Endometrium (tissue), 2 donors: ENCODE measurements at regions not wholly inside any gene's neighbourhood (a gene's known extent, or its start where the extent isn't known, plus 50 kb on each side); places are given as distances from the start of the nearest gene placed in this dataset.

Experiments used
- FAIRE-seq: peaks from 2 replicates; lab custom pipeline; 2012; peaks lifted over from hg19 to GRCh38; lab: Jason Lieb, UNC
- donor health status: control.
- donor health status: control.

- no peak for FAIRE-seq
These were observed 455.7 kb upstream of the THBS1 start for GRCh38 chr15:39125226-39125625.

- no peak for FAIRE-seq
These were observed 455.0 kb upstream of the THBS1 start for GRCh38 chr15:39125904-39126303.

DNA sequence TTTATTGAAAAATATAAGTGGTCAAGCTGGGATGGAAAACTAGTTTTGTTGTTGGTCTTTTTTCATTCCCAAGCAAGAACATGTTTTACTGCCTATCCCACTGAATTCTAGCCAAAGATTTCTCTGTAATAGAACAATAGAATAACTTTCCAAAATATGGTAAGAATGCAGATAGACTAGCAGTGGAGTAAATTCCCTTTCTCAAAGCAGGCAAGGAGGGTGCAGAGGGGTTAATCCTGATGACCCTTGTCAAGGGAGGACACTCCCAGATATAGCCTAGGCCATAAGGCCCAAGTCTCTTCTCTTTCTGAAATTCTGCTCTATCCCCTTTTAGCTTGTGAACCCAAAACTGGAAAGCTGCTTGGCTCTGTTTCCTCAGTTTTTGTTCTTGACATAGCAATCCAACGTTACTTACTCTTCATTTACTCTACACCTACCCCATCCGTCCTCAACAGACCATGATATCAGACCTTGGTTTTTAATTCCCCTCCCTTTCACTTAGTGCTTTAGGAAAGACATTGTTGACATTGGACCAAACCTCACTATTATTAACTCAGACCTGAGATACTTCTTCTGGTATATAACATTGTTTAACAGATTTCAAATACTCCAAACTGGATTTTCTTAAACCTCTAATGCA is 453.6 kb upstream of the THBS1 start:
- no peak for FAIRE-seq

- peak; percentile 73 for FAIRE-seq
These were observed 452.8 kb upstream of the THBS1 start for GRCh38 chr15:39127925-39128617.

DNA sequence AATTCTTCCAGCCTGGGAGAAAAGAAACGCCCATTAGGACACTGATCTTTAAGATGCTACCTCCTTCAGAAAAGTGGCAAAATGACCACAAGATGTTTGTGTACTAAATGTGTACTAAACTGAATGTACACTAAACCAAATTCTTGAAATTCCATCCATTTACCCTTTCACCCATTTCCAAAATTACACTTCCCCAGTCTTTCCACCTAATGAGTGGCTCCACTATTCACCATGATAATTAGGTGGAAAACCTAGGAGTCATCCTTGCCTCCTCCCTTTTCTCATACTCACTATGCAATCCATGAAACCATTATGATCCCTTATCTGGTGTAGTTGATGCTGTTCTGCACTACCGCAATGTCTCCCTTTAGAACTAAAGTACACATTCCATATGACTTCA is 452.1 kb upstream of the THBS1 start:
- no peak for FAIRE-seq

DNA sequence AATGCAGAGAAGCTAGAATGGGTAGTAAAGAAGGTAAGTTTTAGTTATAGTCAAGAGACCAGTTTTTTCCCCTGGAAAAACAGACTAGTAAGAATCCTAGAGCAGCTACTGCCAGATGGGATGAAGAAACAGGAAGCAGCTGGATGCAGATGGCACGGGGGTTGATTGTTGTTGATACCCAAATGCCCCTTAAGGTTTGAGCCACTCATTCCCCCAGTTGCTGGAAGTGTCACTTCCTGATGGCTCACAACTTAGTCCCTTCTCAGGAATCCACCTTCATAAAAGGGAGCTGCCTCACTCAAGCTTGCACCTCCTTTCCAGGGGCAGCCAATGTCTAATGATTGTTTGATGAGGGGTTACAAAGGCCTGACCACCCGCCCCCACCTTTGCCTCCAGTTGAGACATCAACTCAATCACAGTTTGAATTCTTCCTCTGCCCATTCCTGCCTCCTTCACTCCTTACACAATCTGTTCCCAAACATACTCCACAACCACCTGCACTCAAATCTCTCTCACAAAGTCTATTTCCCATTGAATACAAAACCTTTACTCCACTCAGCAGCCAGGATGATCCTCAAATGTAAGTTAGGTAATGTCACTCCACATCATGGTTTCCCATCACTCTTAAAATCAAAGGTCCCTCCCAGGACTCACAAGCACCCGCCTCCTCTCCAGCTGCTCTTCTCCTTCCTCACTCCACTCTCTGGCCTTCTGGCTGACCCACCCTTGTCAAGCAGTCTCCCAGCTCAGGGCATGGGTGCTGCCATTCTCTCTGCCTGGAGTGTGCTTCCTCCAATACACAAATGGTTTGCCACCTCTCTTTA is 450.1 kb upstream of the THBS1 start:
- no peak for FAIRE-seq

DNA sequence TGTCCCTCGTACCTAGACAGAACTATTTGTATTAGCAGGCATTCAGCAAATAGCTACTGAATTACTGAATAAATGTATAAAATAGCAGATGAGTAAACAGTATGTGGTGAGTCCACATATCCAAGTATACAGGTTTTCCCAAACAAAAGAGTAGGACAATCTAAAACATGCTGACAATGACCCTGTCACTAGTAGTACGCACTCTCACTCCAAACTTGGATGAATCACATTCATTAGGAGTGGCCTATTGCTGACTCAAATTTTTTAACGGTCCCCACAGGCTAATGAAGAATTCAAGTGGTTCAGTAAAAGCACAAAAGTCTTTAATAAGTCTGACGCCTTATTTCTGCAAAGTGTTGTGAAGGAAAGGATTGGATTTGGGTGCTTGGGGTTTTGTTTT is 449.3 kb upstream of the THBS1 start:
- no peak for FAIRE-seq

DNA sequence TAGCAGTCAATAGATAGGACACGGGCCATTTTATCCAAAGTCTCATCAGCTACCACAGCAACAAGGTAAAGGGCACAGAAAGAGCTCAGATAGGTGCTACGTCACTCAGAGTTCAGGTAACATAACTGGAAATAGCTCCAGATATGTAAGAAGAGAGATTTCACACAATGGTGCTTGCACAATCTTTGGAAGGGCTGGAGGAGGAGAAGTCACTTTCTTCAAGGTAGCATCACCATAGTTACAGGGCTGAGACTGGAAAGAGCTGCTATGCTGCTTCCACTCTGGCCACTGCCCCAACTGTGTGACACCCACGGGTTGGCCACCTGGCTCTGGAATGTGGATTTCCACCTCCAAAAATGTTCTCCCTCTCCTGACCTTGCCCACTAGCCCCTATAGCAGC is 448.8 kb upstream of the THBS1 start:
- no peak for FAIRE-seq

GRCh38 chr15:39132954-39133600 is 447.8 kb upstream of the THBS1 start:
- FAIRE-seq: no peak

GRCh38 chr15:39134282-39134681 is 446.6 kb upstream of the THBS1 start:
- FAIRE-seq: no peak

- no peak for FAIRE-seq
These were observed 444.9 kb upstream of the THBS1 start for GRCh38 chr15:39135989-39136388.

GRCh38 chr15:39139431-39140059 is 441.3 kb upstream of the THBS1 start:
- FAIRE-seq: no peak

- FAIRE-seq: no peak
These were observed 440.7 kb upstream of the THBS1 start for GRCh38 chr15:39140060-39140604.

DNA sequence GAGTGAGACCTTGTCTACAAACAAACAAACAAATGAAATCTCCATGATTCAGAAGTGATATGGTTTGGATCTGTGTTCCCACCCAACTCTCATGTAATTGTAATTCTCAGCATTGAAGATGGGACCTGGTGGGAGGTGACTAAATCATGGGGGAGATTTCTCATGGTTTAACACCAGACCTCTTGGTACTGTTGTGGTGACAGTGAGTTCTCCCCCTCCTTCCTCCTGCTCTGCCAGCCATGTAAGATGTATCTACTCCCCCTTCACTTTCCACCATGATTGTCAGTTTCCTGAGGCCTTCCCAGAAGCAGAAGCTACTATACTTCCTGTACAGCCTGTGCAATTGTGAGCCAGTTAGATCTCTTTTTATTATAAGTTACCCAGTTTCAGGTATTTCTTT is 438.4 kb upstream of the THBS1 start:
- no peak for FAIRE-seq

- no peak for FAIRE-seq
These were observed 437.4 kb upstream of the THBS1 start for GRCh38 chr15:39143479-39143878.

GRCh38 chr15:39144051-39144450 is 436.8 kb upstream of the THBS1 start:
- FAIRE-seq: no peak

DNA sequence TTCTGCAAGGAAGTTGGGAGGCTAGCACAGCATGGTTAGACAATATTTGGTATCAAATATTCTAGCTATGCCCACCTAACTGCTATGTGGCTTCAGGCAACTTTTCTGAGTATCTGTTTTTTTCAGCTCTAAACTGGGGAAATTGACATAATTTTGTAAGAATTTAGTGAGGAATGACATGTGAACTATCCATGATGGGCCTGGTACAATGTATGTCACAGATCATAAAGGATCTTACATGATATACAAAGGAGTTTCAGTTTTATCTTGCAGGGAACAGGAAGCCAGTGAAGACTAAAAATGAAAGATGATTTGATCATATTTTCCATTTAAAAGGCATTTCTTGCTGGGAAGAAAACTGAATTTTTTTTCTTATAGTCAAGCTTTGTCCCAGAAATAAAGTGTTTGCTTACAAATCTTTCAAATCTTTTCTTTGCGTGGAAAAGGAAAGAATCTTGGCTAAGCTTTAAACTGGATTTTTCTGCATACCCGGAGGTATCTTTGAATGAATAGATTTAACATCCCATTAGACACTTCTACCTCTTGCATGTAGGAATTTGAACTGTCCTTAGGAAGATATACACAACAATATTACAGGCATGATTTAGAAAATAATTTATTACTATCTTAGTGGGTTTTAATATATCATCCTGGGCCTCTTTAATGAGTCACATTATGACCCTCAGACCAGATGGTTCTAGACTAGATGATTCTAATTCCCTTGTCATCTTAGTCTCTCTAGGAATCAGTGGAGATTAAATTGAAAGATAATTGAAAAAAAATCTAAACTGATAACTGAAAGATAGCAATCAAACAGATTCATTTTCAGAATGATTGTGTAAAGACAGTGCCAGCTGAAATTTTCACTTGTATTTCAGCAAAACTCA is 436.0 kb upstream of the THBS1 start:
- no peak for FAIRE-seq

GRCh38 chr15:39145854-39146625 is 434.8 kb upstream of the THBS1 start:
- FAIRE-seq: peak; percentile 86

DNA sequence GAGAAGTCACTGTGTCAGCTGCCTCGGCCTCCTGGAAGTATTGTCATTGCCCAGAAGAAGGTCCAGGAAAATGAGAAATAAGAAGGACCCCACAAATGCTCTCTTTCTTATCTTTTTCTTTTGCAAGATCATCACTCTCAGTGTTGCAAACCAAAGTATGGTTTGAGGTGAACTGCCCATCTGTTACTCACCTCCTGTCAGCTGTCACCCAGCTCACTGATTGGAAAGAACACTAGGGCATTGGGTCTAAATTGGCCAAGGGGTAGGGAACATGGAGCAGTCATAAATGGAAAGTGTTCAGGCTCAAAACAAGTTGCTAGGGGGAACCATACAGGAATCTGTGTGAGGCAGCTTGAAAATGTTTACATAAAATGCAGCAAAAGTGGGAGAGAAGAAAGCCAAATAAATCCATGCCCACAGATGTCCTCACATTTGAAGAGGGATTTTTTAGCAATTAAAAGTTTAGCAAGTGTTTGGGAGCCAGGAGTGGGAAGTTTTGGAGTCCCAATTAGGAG is 431.2 kb upstream of the THBS1 start:
- FAIRE-seq: no peak

- no peak for FAIRE-seq
These were observed 429.3 kb upstream of the THBS1 start for GRCh38 chr15:39151545-39151944.
